MM.1S (cell line): ENCODE measurements at regions not wholly inside any gene's neighbourhood (a gene's known extent, or its start where the extent isn't known, plus 50 kb on each side); places are given as distances from the start of the nearest gene placed in this dataset.

ENCODE experiments used
- EZH2 ChIP-seq: fragments of 300-600 bp; sonication (generic); optimal IDR thresholded peaks from 2 replicates; pipeline ENCODE3; 2017; ENCODE audit warnings: low read depth, mild to moderate bottlenecking, antibody characterized with exemption, low read length, mixed read lengths
- TF ChIP-seq, protein P1 (sequence below): fragments of 300-600 bp; sonication (generic); IDR thresholded peaks from 2 replicates; pipeline ENCODE4 v1.5.1; 2016; ENCODE audit warnings: antibody characterized with exemption, low read length, mixed read lengths

DNA sequence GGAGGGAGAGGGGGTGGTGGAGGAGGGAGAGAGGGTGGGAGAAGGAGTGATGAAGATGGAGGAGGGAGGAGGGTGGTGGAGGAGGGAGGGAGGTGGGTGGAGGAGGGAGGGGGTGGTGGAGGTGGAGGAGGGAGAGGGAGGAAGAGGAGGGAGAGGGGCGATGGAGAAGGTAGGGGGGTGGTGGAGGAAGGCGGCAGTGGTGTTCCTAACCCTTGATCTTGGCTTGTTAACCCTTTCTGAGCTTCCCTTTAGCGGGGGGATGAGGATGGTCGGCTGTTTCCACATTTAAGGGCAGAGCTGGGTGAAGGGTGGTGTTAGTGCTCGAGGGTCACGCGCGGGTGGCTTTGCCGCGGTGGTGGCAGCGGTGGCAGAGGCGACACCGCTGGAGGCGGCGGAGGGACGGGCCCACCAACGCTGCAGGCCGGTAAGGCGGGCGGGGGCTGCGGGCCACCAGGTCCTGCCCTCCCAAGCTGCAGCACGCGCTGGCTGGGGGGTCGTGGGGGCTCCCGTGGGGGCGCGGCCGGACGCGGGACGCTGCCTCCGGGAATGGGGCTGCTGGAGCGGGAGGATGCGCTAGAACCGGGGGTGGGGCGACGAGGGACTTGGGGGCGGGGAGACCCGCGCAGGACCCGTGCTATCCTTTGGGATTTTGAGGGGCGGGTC, 156.3 kb downstream of the PTPN11 start:
- TF ChIP-seq, protein P1, sequence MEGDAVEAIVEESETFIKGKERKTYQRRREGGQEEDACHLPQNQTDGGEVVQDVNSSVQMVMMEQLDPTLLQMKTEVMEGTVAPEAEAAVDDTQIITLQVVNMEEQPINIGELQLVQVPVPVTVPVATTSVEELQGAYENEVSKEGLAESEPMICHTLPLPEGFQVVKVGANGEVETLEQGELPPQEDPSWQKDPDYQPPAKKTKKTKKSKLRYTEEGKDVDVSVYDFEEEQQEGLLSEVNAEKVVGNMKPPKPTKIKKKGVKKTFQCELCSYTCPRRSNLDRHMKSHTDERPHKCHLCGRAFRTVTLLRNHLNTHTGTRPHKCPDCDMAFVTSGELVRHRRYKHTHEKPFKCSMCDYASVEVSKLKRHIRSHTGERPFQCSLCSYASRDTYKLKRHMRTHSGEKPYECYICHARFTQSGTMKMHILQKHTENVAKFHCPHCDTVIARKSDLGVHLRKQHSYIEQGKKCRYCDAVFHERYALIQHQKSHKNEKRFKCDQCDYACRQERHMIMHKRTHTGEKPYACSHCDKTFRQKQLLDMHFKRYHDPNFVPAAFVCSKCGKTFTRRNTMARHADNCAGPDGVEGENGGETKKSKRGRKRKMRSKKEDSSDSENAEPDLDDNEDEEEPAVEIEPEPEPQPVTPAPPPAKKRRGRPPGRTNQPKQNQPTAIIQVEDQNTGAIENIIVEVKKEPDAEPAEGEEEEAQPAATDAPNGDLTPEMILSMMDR = no peak
- no peak for TF ChIP-seq EZH2
